MM.1S (cell line): ENCODE measurements at regions not wholly inside any gene's neighbourhood (a gene's known extent, or its start where the extent isn't known, plus 50 kb on each side); places are given as distances from the start of the nearest gene placed in this dataset.

Experiments
- EZH2 ChIP-seq: fragments of 300-600 bp; sonication (generic); optimal IDR thresholded peaks from 2 replicates; pipeline ENCODE3; 2017; ENCODE audit warnings: low read depth, mild to moderate bottlenecking, antibody characterized with exemption, low read length, mixed read lengths
- TF ChIP-seq, protein P1 (sequence below): fragments of 300-600 bp; sonication (generic); IDR thresholded peaks from 2 replicates; pipeline ENCODE4 v1.5.1; 2016; ENCODE audit warnings: antibody characterized with exemption, low read length, mixed read lengths

DNA sequence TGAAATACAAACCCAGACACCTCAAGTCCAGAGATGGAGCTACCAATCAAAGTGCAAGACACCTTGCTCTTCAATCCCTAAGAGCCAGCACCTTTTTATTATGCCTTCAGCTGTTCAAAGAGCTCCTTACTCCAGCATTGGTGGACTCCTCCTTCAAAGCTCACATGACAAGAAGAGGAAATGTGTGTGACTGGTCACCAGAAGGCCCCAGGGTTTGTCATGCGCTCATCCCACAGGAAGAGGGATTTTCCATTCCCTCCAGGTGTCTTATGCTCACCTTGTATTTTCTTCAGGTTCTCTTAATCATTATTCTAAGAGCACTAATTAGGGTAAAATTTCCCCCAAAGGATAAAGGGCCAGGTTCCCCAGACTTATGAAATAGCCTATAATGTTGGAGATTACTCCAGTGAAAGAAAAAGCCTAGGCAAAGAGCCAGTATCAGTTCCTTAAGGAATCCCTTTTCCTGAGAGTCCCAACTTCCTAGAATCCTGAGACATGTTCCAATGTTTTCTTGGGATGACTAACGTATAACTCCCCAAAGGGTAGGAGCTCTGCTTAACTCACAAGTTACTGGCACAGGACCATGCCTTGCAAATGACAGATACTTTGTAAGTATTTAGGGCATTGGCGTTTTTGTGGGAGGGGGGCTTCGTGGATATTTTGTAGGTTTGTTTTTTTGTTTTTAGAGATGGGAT lies 56.9 kb upstream of the SOX9 start:
- TF ChIP-seq, protein P1, sequence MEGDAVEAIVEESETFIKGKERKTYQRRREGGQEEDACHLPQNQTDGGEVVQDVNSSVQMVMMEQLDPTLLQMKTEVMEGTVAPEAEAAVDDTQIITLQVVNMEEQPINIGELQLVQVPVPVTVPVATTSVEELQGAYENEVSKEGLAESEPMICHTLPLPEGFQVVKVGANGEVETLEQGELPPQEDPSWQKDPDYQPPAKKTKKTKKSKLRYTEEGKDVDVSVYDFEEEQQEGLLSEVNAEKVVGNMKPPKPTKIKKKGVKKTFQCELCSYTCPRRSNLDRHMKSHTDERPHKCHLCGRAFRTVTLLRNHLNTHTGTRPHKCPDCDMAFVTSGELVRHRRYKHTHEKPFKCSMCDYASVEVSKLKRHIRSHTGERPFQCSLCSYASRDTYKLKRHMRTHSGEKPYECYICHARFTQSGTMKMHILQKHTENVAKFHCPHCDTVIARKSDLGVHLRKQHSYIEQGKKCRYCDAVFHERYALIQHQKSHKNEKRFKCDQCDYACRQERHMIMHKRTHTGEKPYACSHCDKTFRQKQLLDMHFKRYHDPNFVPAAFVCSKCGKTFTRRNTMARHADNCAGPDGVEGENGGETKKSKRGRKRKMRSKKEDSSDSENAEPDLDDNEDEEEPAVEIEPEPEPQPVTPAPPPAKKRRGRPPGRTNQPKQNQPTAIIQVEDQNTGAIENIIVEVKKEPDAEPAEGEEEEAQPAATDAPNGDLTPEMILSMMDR, result no peak
- TF ChIP-seq EZH2, result no peak
